HG03565 (cell line): ENCODE measurements at regions not wholly inside any gene's neighbourhood (a gene's known extent, or its start where the extent isn't known, plus 50 kb on each side); places are given as distances from the start of the nearest gene placed in this dataset.
"Not testable (repeated sequence)": the region's sequence is repeated elsewhere in the genome, so short reads cannot be mapped to it uniquely, and the experiment has no call there.

Experiments
- ATAC-seq: cut with Tn5 transposase; IDR thresholded peaks from one replicate; pipeline ENCODE4 v1.9.1; 2021; ENCODE audit warnings: mild to moderate bottlenecking, moderate library complexity; ENCODE audit not compliant: unreplicated experiment

GRCh38 chr10:17538941-17539340, 78.2 kb downstream of the HACD1 start:
- ATAC-seq, result no peak

GRCh38 chr10:17537281-17537680, 79.9 kb downstream of the HACD1 start:
- no peak for ATAC-seq

- ATAC-seq, result no peak
These were observed 81.0 kb downstream of the HACD1 start for GRCh38 chr10:17536221-17536620.

- no peak for ATAC-seq
These were observed 79.3 kb upstream of the ST8SIA6 start for GRCh38 chr10:17533731-17534130.

GRCh38 chr10:17528306-17528862, 74.0 kb upstream of the ST8SIA6 start:
- no peak for ATAC-seq

- ATAC-seq, result no peak
These were observed 73.2 kb upstream of the ST8SIA6 start for GRCh38 chr10:17527514-17528146.

GRCh38 chr10:17526571-17526970, 72.2 kb upstream of the ST8SIA6 start:
- not testable (repeated sequence) for ATAC-seq

- no peak for ATAC-seq
These were observed 69.5 kb upstream of the ST8SIA6 start for GRCh38 chr10:17523917-17524316.

- no peak for ATAC-seq
These were observed 68.9 kb upstream of the ST8SIA6 start for GRCh38 chr10:17523246-17523753.

GRCh38 chr10:17522269-17522668, 67.9 kb upstream of the ST8SIA6 start:
- ATAC-seq, result not testable (repeated sequence)

GRCh38 chr10:17519457-17519856, 65.1 kb upstream of the ST8SIA6 start:
- ATAC-seq, result no peak

GRCh38 chr10:17518338-17518737, 63.9 kb upstream of the ST8SIA6 start:
- no peak for ATAC-seq

- no peak for ATAC-seq
These were observed 62.0 kb upstream of the ST8SIA6 start for GRCh38 chr10:17516376-17516775.

- ATAC-seq, result no peak
These were observed 58.1 kb upstream of the ST8SIA6 start for GRCh38 chr10:17512341-17513001.

- ATAC-seq, result peak; percentile 64
These were observed 56.0 kb upstream of the ST8SIA6 start for GRCh38 chr10:17510242-17510908.

GRCh38 chr10:17507538-17507937, 53.1 kb upstream of the ST8SIA6 start:
- no peak for ATAC-seq

- no peak for ATAC-seq
These were observed 52.6 kb upstream of the ST8SIA6 start for GRCh38 chr10:17506856-17507471.

- no peak for ATAC-seq
These were observed 52.0 kb upstream of the ST8SIA6 start for GRCh38 chr10:17506390-17506789.

GRCh38 chr10:17504547-17505245, 50.3 kb upstream of the ST8SIA6 start:
- ATAC-seq, result no peak
